HCT116 (cell line): ENCODE measurements at regions not wholly inside any gene's neighbourhood (a gene's known extent, or its start where the extent isn't known, plus 50 kb on each side); places are given as distances from the start of the nearest gene placed in this dataset.

Source experiments
- ATAC-seq: fragments of 200-7000 bp; cut with Tn5 transposase; 2 replicates; pipeline ENCODE4 v1.9.1; 2020; ENCODE audit warnings: mild to moderate bottlenecking, moderate library complexity
- BruUV-seq: library from RNA; stranded (reverse); fragments of 400-500 nt; replicated peaks from 2 replicates; lab custom pipeline; 2021; lab: Mats Ljungman, UMichigan
- CTCF ChIA-PET: fragments of 300-600 bp; sonication (Branson Sonifier 250); formaldehyde crosslinking; loops from one replicate; lab custom pipeline; 2021; ENCODE audit warnings: antibody characterized with exemption; lab: Charles Lee
- POLR2A ChIA-PET: fragments of 300-600, 350-600 bp; sonication (Branson Sonifier 250); formaldehyde crosslinking; loops from one replicate; lab custom pipeline; 2021; ENCODE audit warnings: antibody characterized with exemption; lab: Charles Lee
- RAD21 ChIA-PET, 2 experiments: fragments of 300-600 bp; sonication (Branson Sonifier 250); formaldehyde crosslinking; loops; one replicate each; lab custom pipeline; 2023; ENCODE audit warnings: low total read pairs in 2 of 2; ENCODE audit not compliant: uncharacterized antibody in 2 of 2, unreplicated experiment in 2 of 2, low non-redundant PET in 1 of 2; lab: Charles Lee
- DNase-seq: peaks from one replicate; pipeline ENCODE4 v3.0.0-alpha.2; 2010; ENCODE audit warnings: low read depth, low spot score
- H2AFZ ChIP-seq: fragments of 200-600 bp; shearing (Covaris generic), sonication (generic); 2 replicates; pipeline ENCODE4 v1.6.1; 2017; ENCODE audit warnings: low read depth, mixed run types, mixed read lengths, antibody characterized with exemption, low read length; ENCODE audit not compliant: poor library complexity, severe bottlenecking
- H3K27ac ChIP-seq: 2 replicates; pipeline ENCODE4 v1.5.1; 2012; ENCODE audit warnings: low read depth, low read length
- H3K27me3 ChIP-seq: fragments of 200-600 bp; sonication (generic); 2 replicates; pipeline ENCODE4 v1.6.1; 2016; ENCODE audit warnings: mixed run types, low read length, mixed read lengths; ENCODE audit not compliant: insufficient read depth
- H3K36me3 ChIP-seq, 2 experiments: fragments of 200-500 bp in 1 of 2; fragments of 200-600 bp in 1 of 2; sonication (Bioruptor generic) in 1 of 2; sonication (generic) in 1 of 2; 2 replicates each; pipeline versions ENCODE4 v1.5.1 to v1.6.1; 2014 to 2016; ENCODE audit warnings: low read length in 2 of 2, inconsistent platforms in 1 of 2, mixed read lengths in 1 of 2, mixed run types in 1 of 2; ENCODE audit not compliant: insufficient read depth in 2 of 2, control insufficient read depth in 1 of 2
- H3K4me1 ChIP-seq, 2 experiments: fragments of 200-600 bp in 1 of 2; sonication (generic) in 1 of 2; 2 replicates each; pipeline versions ENCODE4 v1.5.1 to v1.6.1; 2012 to 2017; ENCODE audit warnings: low read length in 2 of 2, inconsistent platforms in 1 of 2, mild to moderate bottlenecking in 1 of 2, mixed read lengths in 1 of 2, mixed run types in 1 of 2, moderate library complexity in 1 of 2; ENCODE audit not compliant: insufficient read depth in 2 of 2, control insufficient read depth in 1 of 2
- H3K4me2 ChIP-seq: fragments of 200-600 bp; sonication (generic); 2 replicates; pipeline ENCODE4 v1.6.1; 2017; ENCODE audit warnings: mixed run types, low read length, mixed read lengths
- H3K4me3 ChIP-seq, 2 experiments: fragments of 200-600 bp in 1 of 2; sonication (generic) in 1 of 2; replicated peaks in 1 of 2; 2 replicates each; pipeline ENCODE4 v1.5.1; 2011 to 2016; ENCODE audit warnings: low read length in 2 of 2, control low read depth in 1 of 2, low read depth in 1 of 2, mild to moderate bottlenecking in 1 of 2, mixed read lengths in 1 of 2, mixed run types in 1 of 2
- H3K79me2 ChIP-seq: fragments of 200-600 bp; sonication (generic); 2 replicates; pipeline ENCODE4 v1.6.1; 2017; ENCODE audit warnings: mild to moderate bottlenecking, mixed run types, low read length, moderate library complexity, mixed read lengths; ENCODE audit not compliant: insufficient read depth
- H3K9ac ChIP-seq: fragments of 200-600 bp; sonication (generic); 2 replicates; pipeline ENCODE4 v1.6.1; 2016; ENCODE audit warnings: low read length, mixed read lengths
- H3K9me2 ChIP-seq: fragments of 200-600 bp; sonication (generic), shearing (Covaris generic); 2 replicates; pipeline ENCODE4 v1.6.1; 2017; ENCODE audit warnings: mixed run types, mild to moderate bottlenecking, moderate library complexity; ENCODE audit not compliant: insufficient read depth
- H3K9me3 ChIP-seq, 2 experiments: fragments of 200-500 bp in 1 of 2; fragments of 200-600 bp in 1 of 2; sonication (Bioruptor generic) in 1 of 2; sonication (generic) in 1 of 2; 2 replicates each; pipeline ENCODE4 v1.6.1; 2014 to 2017; ENCODE audit warnings: low read length in 2 of 2, mixed read lengths in 2 of 2, inconsistent platforms in 1 of 2, low read depth in 1 of 2, mild to moderate bottlenecking in 1 of 2, mixed run types in 1 of 2, moderate library complexity in 1 of 2; ENCODE audit not compliant: control insufficient read depth in 1 of 2, insufficient read depth in 1 of 2
- H4K20me1 ChIP-seq: fragments of 200-600 bp; sonication (generic), shearing (Covaris generic); 2 replicates; pipeline ENCODE4 v1.6.1; 2017; ENCODE audit warnings: mixed run types, mild to moderate bottlenecking, moderate library complexity; ENCODE audit not compliant: insufficient read depth
- ELF1 ChIP-seq: IDR thresholded peaks from 2 replicates; pipeline ENCODE4 v1.6.1; 2012; ENCODE audit warnings: low read depth, borderline replicate concordance
- FOSL1 ChIP-seq: IDR thresholded peaks from 2 replicates; pipeline ENCODE4 v1.6.1; 2012; ENCODE audit warnings: low read depth
- MAX ChIP-seq: IDR thresholded peaks from 2 replicates; pipeline ENCODE4 v1.6.1; 2012
- POLR2A ChIP-seq: IDR thresholded peaks from 2 replicates; pipeline ENCODE4 v1.7.0; 2011; ENCODE audit warnings: borderline replicate concordance; ENCODE audit not compliant: insufficient read depth, insufficient read length; ENCODE audit errors: extremely low read depth
- POLR2AphosphoS5 ChIP-seq: IDR thresholded peaks from 2 replicates; pipeline ENCODE4 v1.6.1; 2011; ENCODE audit warnings: mild to moderate bottlenecking, low read depth, low read length, moderate library complexity
- SIN3A ChIP-seq: IDR thresholded peaks from 2 replicates; pipeline ENCODE4 v1.6.1; 2012; ENCODE audit warnings: low read depth
- SRF ChIP-seq: IDR thresholded peaks from 2 replicates; pipeline ENCODE4 v1.6.1; 2012; ENCODE audit warnings: low read depth
- TCF7L2 ChIP-seq: IDR thresholded peaks from 2 replicates; pipeline ENCODE4 v1.7.0; 2011; ENCODE audit warnings: borderline replicate concordance, inconsistent platforms; ENCODE audit not compliant: insufficient read depth, insufficient read length; ENCODE audit errors: extremely low read depth
- YY1 ChIP-seq: IDR thresholded peaks from 2 replicates; pipeline ENCODE4 v1.6.1; 2011; ENCODE audit warnings: low read length, low read depth, moderate library complexity, mild to moderate bottlenecking; ENCODE audit not compliant: insufficient replicate concordance; ENCODE audit errors: extremely low read depth
- ZBTB33 ChIP-seq: IDR thresholded peaks from 2 replicates; pipeline ENCODE4 v1.6.1; 2011; ENCODE audit warnings: mild to moderate bottlenecking, low read length, moderate library complexity; ENCODE audit not compliant: insufficient replicate concordance; ENCODE audit errors: extremely low read depth
- ZFX ChIP-seq: fragments of 450-650 bp; IDR thresholded peaks from 2 replicates; pipeline ENCODE4 v1.6.1; 2017
- ZNF274 ChIP-seq: fragments of 200-500 bp; sonication (Bioruptor generic); IDR thresholded peaks from 2 replicates; pipeline ENCODE4 v1.6.1; 2014; ENCODE audit warnings: mild to moderate bottlenecking, low read depth, low read length, inconsistent platforms
- intact Hi-C: fragments of 100-400 bp; cut with micrococcal nuclease; formaldehyde crosslinking; loops from 2 replicates; pipeline ENCODE4 v1.10.0; 2022

GRCh38 chr6:119612176-119612891 is 262.8 kb upstream of the MAN1A1 start:
- no peak overlapping the region for H3K4me3 ChIP-seq
- POLR2A ChIA-PET: no interaction called here
- no peak overlapping the region for H3K9ac ChIP-seq
- no peak overlapping the region for H3K4me2 ChIP-seq
- H3K27me3 ChIP-seq: no peaks in the 10 kb centered on the region
- CTCF ChIA-PET: no interaction called here
- no peaks in the 10 kb centered on the region for H4K20me1 ChIP-seq
- H3K9me2 ChIP-seq: no peaks in the 10 kb centered on the region
- no peaks in the 10 kb centered on the region for H3K4me1 ChIP-seq
- no peaks in the 10 kb centered on the region for H3K79me2 ChIP-seq
- ATAC-seq: no peak
- no peak for DNase-seq
- H2AFZ ChIP-seq: no peak overlapping the region
- no peaks in the 10 kb centered on the region for H3K36me3 ChIP-seq
- no peak for TF ChIP-seq YY1
- no peak for TF ChIP-seq POLR2AphosphoS5
- TF ChIP-seq TCF7L2: no peak
- TF ChIP-seq ZFX: no peak
- TF ChIP-seq POLR2A: no peak
- TF ChIP-seq MAX: no peak
- no peak for TF ChIP-seq ELF1
- TF ChIP-seq ZNF274: no peak
- no peak for TF ChIP-seq FOSL1
- TF ChIP-seq SIN3A: no peak
- no peak for TF ChIP-seq ZBTB33
- no peak for TF ChIP-seq SRF
- intact Hi-C loops: no loop called here
- BruUV-seq: no TSS peak
- RAD21 ChIA-PET: no interaction called here
- H3K27ac ChIP-seq: no peak overlapping the region
- no peaks in the 10 kb centered on the region for H3K9me3 ChIP-seq
